Thoracic aorta (tissue), 2 donors: ENCODE measurements at regions not wholly inside any gene's neighbourhood (a gene's known extent, or its start where the extent isn't known, plus 50 kb on each side); places are given as distances from the start of the nearest gene placed in this dataset.

Experiments used
- ATAC-seq: fragments of 150-250 bp; one replicate; pipeline ENCODE4 v1.8.0; 2017; ENCODE audit warnings: low read depth; ENCODE audit not compliant: insufficient number of reproducible peaks, low FRiP score
- DNase-seq: peaks from one replicate; pipeline ENCODE4 v3.0.0-alpha.2; 2020; ENCODE audit warnings: low spot score
- H3K27ac ChIP-seq, 2 donors: fragments of 200-600 bp; sonication (generic); 1 replicate in 1 of 2; 2 replicates in 1 of 2; pipeline ENCODE4 v1.5.1; 2016; ENCODE audit warnings: mild to moderate bottlenecking in 2 of 2, moderate library complexity in 2 of 2
- H3K27me3 ChIP-seq: fragments of 200-600 bp; sonication (generic); replicated peaks from 2 replicates; pipeline ENCODE4 v1.6.0; 2016; ENCODE audit warnings: mild to moderate bottlenecking; ENCODE audit not compliant: insufficient read depth
- H3K36me3 ChIP-seq: fragments of 200-600 bp; sonication (generic); one replicate; pipeline ENCODE4 v1.5.1; 2016
- H3K4me1 ChIP-seq, 2 donors: fragments of 200-600 bp; sonication (generic); 1 replicate in 1 of 2; 2 replicates in 1 of 2; pipeline versions ENCODE4 v1.5.1 to v1.6.0; 2016; ENCODE audit warnings: low read depth in 2 of 2, mild to moderate bottlenecking in 1 of 2; ENCODE audit not compliant: control insufficient read depth in 1 of 2
- H3K4me3 ChIP-seq: fragments of 200-600 bp; sonication (generic); 2 replicates; pipeline ENCODE4 v1.5.1; 2016; ENCODE audit warnings: mild to moderate bottlenecking
- H3K9me3 ChIP-seq: fragments of 200-600 bp; sonication (generic); 2 replicates; pipeline ENCODE4 v1.5.1; 2016
- CTCF ChIP-seq: fragments of 200-600 bp; sonication (generic); IDR thresholded peaks from one replicate; pipeline ENCODE4 v1.5.1; 2019; ENCODE audit warnings: antibody characterized with exemption

GRCh38 chr14:101220921-101221510 lies 317.5 kb upstream of the RTL1 start:
- Histone ChIP-seq H3K36me3 (no peaks in the 10 kb centered on the region), H3K9me3 (no peaks in the 10 kb centered on the region), H3K27ac (no peak overlapping the region), H3K27me3 (no peaks in the 10 kb centered on the region), H3K4me1 (no peaks in the 10 kb centered on the region), H3K4me3 (no peak overlapping the region)
- no peak for ATAC-seq
- DNase-seq, result no peak
- TF ChIP-seq CTCF, result no peak

DNA sequence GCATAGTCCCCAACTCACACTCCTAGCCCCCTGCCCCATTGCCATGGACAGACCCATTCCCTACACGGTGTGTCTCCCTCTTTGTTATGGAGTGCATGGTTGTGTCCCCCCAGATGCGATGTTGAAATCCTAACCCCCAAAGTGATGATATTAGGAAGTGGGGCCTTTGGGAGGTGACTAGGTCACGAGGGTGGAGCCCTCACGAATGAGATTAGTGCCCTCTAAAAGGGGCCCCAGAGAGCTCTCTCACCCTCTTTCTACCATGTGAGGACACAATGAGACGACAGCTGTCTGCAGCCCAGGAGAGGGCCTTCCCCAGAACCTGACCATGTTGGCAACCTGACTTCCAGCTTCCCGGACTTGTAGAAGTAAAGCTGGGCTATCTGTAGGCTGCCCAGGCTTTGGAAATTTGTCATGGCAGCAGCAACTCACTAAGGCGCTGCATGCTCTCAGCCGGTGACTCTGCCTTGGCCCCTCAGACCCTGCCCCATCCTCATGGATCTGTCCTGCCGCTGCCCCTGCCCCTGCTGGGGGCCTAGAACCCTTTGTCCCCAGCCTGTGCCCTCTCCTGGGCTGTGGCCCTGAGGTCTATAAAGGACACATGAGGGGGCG lies 318.1 kb upstream of the RTL1 start:
- no peaks in the 10 kb centered on the region for H3K36me3 ChIP-seq
- no peaks in the 10 kb centered on the region for H3K4me1 ChIP-seq
- ATAC-seq (no peak), DNase-seq (no peak)
- no peak for TF ChIP-seq CTCF
- H3K4me3 ChIP-seq, result no peak overlapping the region
- H3K27me3 ChIP-seq, result no peaks in the 10 kb centered on the region
- no peak overlapping the region for H3K27ac ChIP-seq
- H3K9me3 ChIP-seq, result no peaks in the 10 kb centered on the region

DNA sequence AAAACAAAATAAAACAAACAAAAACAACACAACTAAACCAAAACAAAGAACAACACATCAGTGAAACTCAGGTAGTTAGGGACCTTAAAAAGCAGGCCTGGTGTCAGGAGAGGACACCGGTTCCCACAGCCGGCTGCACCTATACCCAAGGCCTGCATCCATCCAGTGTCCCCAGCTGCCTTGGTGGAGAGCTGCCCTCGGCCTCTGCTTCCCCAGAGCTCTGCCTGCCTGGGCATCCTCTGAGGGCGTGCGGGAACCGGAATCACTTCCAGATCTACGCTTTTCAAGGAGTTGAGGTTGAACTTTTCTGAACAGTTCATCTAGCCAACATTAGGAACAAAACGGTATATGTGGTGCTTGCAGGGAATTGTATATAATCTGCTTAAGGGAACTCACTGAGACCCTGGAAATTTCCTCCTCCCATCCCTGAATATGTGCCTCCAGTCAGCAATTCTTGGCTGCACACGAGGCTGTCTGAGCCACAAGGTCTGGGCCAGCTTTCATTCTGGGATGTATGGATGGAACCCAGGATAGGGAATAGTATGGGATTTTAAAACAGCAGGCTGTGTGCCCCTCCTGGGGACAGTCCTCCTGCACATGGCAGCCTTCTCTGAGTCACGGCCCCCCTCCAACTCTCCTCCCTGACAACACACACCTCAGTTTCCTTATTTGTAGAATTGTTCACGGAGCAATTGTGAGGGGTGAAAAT lies 319.0 kb upstream of the RTL1 start:
- H3K36me3 ChIP-seq, result no peaks in the 10 kb centered on the region
- TF ChIP-seq CTCF, result no peak
- no peak overlapping the region for H3K4me3 ChIP-seq
- no peak for DNase-seq
- no peak for ATAC-seq
- H3K4me1 ChIP-seq, result no peaks in the 10 kb centered on the region
- H3K27me3 ChIP-seq, result no peaks in the 10 kb centered on the region
- no peaks in the 10 kb centered on the region for H3K9me3 ChIP-seq
- H3K27ac ChIP-seq, result no peak overlapping the region

DNA sequence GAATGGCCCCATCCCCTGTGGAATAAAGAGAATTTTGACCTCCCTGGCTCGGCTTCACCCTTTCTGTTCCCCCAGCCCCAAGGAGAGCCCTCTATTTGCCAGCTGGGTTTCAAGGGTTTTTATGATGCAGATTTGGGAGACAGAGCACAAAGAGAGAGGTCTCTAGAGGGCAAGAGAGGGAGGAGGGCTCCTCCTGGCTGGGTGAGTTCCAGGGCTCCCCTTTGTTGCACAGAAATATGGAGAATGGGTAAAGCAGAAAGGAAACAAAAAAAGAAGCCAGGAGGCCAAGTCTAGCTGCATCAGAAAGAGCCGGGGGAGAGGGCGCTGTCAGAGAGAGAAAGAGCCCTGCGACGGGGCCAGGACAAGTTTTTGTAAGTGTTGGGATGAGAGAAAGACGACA lies 319.6 kb upstream of the RTL1 start:
- Histone ChIP-seq H3K27ac (no peak overlapping the region), H3K9me3 (no peaks in the 10 kb centered on the region), H3K36me3 (no peaks in the 10 kb centered on the region), H3K4me3 (no peak overlapping the region), H3K4me1 (no peaks in the 10 kb centered on the region), H3K27me3 (no peaks in the 10 kb centered on the region)
- no peak for DNase-seq
- no peak for TF ChIP-seq CTCF
- no peak for ATAC-seq

- Histone ChIP-seq H3K36me3 (no peaks in the 10 kb centered on the region), H3K27ac (no peak overlapping the region), H3K4me1 (no peaks in the 10 kb centered on the region), H3K9me3 (no peaks in the 10 kb centered on the region), H3K27me3 (no peaks in the 10 kb centered on the region), H3K4me3 (no peak overlapping the region)
- no peak for DNase-seq
- TF ChIP-seq CTCF, result no peak
- no peak for ATAC-seq
Observed at GRCh38 chr14:101223561-101224162, 320.1 kb upstream of the RTL1 start.
